GM21529 (cell line): ENCODE measurements at regions not wholly inside any gene's neighbourhood (a gene's known extent, or its start where the extent isn't known, plus 50 kb on each side); places are given as distances from the start of the nearest gene placed in this dataset.
"Not testable (repeated sequence)": the region's sequence is repeated elsewhere in the genome, so short reads cannot be mapped to it uniquely, and the experiment has no call there.

Experiments
- ATAC-seq: cut with Tn5 transposase; IDR thresholded peaks from one replicate; pipeline ENCODE4 v1.9.1; 2021; ENCODE audit not compliant: unreplicated experiment

DNA sequence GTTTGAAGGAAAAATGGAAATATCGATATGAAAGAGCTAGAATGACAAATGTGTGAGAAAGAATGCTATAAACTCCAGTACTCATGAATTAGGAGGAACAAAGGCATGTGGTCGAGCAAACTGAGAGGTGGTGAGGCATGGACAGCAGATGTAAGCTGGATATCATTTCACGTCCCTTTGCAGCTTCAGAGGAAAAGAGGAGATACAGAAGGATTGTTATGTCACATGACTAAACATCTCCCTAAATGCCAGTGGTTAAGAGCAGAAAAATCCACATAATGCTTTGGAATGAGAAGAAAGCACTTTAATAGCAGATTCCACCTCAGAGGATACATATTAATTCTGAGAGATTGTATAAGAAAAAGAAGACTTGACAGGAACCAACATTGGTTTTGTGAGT lies 248.7 kb downstream of the ZIC4 start:
- ATAC-seq = no peak

DNA sequence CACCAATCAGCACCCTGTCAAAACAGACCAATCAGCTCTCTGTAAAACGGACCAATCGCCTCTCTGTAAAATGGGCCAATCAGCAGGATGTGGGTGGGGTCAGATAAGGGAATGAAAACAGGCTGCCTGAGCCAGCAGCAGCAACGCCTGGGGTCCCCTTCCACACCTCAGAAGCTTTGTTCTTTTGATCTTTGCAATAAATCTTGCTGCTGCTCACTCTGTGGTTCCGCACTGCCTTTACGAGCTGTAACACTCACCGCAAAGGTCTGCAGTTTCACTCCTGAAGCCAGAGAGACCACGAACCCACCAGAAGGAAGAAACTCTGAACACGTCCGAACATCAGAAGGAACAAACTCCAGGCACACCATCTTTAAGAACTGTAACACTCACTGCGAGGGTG lies 251.4 kb downstream of the ZIC4 start:
- ATAC-seq = not testable (repeated sequence)

DNA sequence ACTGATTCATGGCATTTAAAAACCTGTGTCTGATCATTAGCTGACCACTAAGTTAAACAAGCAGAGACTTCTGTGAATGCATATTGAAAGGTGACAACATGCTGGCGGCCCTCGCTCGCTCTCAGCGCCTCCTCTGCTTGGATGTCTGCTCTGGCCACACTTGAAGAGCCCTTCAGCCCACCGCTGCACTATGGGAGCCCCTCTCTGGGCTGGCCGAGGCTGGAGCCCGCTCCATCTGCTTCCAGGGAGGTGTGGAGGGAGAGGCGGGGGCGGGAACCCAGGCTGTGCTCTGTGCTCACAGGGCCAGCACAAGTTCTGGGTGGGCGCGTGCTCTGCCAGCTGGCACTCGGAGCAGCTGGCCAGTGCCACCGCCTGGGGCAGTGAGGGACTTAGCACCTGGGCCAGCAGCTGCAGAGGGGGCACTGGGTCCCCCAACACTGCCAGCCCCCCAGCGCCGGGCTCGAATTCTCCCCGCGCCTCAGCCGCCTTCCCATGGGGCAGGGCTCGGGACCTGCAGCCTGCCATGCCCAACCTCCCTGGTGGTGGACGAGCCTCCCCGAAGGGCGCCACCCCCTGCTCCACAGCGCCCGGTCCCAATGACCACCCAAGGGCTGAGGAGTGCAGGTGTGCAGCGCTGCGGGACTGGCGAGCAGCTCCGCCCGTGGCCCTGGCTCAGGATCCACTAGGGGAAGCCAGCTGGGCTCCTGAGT lies 252.4 kb downstream of the ZIC4 start:
- no peak for ATAC-seq

DNA sequence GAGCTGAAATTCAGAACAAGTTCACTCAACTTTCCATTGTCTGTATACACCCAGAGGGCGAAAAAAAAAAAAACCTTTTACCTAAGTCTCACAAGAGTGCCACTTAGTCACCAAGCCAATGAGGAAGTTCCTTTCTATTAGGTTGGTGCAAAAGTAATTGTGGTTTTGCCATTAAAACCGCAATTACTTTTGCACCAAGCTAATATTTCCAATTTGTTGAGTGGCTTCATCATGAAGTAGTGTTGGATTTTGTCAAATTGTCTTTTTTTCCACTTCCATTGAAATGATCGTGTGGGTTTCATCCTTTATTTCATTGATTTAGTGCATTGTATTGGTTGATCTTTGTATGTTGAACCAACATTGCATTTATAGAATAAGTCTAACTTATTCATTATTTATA lies 253.9 kb downstream of the ZIC4 start:
- ATAC-seq = no peak

DNA sequence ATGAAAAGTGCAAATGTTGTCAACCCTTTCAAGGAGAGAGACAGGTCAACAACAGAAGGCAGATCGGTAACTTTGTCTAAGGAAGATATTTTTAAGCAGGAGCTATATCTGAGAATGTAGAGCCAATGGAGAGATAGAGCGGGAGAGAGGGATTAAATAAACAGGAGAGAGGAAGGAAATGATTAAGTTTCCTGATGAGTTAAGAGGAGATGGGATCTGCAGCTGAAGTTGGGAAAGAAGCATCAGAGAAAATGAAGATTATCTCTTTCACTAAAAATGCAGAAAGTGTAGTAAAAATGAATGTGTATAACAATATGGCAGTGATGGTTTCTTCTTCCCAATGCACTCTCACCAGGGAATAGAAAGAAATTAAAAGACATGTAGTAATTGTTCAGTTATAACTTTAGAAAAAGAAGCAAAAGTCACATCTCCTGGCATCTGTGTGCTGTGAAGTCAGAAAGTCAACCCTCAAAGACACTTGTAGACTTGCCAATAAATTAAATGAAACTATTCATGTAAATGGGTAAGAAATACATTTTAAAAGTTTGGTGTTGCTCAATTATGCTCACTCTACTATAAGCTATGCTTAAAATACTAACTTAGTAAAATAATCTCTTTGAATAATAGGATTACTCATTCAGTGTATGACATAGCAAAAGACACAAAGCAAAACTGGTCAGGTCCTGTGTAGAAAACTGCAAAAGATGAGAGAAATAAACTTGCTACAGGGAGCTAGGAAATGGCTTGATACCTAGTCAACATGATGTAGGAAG lies 264.6 kb downstream of the ZIC4 start:
- ATAC-seq = no peak

DNA sequence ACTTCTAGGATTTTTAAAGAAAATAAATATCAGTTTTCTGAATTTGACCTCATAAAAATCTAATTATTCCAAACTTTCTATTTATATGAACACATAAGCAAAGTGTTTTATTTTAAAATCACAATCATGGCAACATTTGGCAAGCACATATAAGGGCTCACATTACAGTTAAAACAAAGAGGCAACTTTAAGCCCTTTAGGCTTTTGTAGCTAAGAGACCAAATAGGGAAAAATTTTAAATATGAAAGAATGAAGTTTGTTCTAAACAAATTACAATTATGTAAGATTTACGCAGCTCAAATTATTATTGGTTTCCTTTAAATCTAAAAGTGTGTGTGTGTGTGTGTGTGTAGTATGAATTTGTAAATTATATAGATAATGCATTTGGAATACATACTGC lies 267.0 kb downstream of the ZIC4 start:
- no peak for ATAC-seq

DNA sequence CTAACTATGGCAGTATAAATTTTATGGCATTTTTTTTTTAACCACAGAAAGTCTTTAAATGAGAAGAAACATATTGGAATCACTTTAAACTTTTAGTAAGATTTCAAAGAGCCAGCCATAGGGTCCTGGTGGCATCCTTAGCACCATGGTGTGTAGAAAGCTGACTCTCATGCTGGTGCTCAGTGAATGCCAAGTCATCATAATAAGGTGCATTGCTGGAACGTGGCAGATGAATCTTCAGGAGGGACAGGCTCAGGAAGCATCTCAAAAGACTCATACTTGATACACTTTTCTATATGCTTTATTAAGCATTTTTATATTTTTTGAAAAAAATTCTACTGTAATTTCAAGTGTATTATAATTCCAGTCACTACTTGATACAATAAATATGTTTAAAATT lies 274.2 kb downstream of the ZIC4 start:
- ATAC-seq = no peak

DNA sequence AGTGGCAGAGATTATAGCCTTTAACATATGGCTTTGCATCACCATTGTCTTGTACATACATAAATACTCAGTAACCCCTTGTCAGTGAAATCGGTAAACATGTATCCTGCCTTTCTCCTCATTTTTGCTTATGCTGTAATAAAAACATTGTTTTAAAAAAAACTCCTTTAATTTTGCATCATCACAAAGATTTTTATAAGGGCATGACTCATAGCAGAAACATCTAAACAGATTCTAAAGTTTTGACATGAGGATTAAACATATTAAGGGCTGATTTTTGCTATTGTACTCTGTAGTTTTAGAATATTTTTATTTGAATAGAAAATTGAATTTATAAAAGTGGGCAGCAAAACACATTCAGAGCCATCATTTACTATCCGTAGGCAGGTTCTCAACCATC lies 275.9 kb downstream of the ZIC4 start:
- no peak for ATAC-seq

DNA sequence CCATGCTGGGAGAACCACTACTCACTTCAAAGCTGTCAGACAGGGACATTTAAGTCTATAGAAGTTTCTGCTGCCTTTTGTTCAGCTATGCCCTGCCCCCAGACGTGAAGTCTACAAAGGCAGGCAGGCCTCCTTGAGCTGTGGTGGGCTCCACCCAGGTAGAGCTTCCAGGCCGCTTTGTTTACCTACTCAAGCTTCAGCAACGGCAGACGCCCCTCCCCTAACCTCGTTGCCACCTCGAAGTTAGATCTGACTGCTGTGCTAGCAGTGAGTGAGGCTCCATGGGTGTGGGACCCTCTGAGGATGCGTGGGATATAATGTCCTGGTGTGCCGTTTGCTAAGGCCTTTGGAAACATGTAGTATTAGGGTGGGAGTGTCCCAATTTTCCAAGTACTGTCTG lies 276.7 kb downstream of the ZIC4 start:
- no peak for ATAC-seq

DNA sequence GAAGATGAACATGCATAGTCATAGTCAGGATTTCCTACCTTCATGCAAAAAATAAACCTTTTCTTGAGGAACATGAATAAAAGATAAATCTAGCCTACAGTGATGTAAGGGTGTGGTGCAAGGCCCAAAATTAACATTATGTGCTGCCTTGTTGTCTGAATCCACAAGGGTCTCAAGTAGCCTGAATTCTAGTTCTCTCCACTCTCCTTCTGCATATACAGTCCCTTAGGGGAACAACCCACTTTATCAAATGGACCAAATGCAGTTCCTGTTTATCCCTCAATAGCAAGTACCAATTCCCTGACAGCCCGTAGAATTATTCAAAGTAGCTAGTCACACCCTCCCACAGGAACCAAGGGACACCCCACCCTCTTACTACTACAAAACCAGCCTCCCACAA lies 284.0 kb downstream of the ZIC4 start:
- ATAC-seq = no peak

DNA sequence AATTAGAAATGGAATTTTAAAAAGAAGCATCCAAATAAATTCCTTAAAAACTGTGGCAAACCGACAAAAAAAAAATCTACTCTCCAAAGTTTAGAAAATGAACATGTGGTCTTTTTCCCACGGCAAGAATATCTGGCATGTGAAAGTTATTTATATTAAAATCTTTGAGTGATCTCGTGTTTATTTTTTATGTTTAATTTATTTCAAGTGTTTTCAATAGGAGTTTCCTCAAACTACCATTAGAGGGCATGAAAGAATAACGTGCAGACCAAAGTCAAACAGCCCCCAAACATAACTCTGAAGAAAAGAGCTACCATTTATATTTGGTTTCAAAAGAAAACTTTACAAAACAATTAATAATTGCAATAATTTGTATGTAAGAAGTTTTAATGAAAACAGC lies 286.4 kb downstream of the ZIC4 start:
- no peak for ATAC-seq

DNA sequence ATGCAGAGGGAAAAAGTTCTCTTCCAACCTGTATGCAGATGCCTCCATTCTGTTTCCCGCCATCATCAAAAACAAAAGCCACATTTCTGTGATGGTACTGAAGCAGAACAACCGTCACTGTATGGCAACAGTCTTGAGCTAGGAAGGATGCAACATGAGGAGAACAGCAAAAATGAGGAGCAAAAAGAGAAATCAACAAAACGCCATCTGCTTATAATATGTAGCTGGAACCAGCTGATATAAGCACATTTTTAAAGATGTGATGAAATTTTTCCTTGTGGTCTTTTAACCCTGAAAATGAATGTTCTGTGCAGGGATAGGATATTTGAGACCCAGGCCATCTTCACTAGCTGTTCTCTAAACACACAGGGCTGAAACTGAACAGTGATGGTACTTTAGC lies 287.0 kb downstream of the ZIC4 start:
- ATAC-seq = no peak

DNA sequence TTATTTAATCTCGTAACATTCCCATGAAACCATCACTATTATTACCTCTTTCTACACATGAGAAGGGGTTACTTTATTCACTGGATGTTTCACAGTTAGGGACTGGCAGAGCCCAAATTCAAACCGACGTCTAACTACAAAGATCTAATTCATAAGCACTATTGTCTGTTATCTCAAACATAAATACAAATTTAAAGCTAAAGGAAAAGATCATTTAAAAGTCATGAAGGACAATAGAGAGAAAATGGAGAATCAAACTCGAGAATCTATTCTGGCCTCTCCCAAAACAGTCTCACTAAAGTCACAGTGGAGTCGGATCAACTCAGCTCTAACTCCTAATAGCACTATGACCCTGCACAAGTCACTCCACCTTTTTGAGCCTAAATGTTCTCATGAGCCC lies 287.7 kb downstream of the ZIC4 start:
- no peak for ATAC-seq

DNA sequence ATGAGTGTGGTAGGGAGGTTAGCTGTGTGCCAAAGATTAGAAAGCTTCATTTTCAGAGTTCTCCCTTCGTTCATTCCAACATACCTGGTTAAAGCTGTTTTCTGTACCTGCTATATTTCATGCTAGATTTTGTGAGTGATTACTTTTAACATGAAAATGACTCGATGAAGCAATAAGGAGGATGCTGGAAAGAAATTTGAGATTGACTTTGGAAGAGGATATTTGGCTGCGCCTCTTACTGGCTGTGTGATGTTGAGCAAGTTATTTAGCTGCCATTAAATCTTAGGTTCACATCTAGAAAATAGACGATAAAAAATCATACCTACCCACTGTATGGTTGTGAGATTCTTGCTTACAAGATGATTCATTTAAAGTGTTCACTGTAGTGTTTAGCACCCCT lies 288.7 kb downstream of the ZIC4 start:
- ATAC-seq = no peak

DNA sequence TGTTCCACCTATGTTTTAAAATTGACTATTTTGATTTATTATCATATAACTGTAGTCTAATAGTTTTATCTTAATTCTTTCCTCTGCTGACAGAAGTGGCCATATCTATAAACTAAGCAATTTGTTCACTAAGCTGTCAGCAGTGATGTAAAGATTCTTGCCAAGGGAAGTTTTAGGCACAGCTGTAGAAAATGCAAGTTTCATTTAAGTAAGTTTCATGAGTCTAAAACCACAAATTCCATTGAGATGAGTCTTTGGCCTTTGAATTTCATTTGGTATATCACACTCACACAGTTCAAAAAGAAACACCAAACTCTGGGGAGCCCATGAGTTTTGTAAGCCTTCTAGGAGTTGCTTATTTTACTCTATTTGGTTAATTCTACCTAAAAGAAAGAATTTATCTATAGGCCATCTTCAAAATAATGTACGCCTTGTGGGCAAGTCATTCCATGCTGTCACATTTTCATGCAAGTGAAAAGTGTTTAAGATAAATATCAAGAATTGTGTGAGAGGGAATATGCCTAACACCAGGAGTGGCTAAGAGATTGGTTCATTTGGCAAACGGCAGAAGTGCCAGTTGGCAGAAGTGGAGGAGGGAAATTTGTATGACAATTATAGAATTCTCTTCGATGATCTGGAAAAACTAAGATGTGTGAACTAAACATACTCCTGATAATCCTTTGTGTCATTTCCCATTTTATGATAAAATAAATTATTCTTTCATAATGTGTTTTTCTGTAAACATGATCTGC lies 292.9 kb downstream of the ZIC4 start:
- no peak for ATAC-seq

DNA sequence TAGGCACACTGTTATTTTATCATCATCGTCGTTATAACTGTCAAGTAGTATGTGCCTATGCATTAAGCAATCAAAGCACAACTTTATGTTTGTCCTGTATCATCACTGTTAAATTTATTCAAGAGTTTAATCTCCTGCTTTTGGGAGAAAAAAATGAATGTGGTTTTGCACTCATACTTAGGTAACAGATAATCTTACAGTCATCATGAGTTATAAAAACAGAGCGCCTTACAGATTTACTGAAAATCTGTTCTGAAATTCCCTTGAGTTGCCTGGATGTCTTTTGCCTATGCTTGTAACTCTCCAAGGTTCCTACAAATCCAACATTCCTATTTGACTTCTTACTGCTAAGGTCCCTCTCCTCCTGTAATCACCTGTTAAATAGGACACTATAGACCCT lies 307.3 kb downstream of the ZIC4 start:
- no peak for ATAC-seq

DNA sequence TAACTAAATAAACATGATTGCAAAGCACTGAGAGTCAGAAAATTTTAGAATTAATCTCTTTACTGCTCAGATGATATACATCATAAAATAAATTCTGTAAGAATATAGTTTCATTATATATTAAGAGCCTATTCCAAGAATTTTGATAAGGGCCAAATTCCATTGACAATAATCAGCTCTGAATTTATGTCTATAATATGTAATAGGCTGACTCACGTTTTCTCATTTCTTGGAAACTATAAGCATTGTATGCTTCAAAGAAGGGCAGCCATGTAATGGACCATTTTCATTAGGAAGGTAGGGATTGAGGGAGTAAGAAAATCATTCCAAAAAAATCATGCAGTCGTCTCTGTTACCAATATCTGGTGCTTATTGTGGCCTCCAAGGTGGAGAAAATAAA lies 315.9 kb downstream of the ZIC4 start:
- no peak for ATAC-seq

DNA sequence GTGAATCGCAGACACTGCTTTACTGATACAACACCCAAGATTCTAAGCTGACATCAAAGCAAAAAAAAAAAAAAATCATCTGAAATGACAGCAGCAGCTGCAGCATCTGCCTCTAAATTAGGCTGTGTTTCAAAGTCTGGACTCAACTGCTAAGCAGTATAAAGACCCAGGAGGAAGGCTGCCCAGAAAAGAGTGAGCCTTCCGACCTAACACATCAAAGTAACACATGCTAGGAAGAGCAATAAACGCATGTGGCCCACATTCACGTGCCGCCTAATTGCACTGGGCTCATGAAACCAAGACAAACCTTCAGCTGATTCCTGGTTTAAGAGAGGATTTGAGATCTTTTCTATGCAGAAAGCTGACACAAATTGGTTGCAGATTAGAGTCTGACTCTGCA lies 317.1 kb downstream of the ZIC4 start:
- no peak for ATAC-seq

DNA sequence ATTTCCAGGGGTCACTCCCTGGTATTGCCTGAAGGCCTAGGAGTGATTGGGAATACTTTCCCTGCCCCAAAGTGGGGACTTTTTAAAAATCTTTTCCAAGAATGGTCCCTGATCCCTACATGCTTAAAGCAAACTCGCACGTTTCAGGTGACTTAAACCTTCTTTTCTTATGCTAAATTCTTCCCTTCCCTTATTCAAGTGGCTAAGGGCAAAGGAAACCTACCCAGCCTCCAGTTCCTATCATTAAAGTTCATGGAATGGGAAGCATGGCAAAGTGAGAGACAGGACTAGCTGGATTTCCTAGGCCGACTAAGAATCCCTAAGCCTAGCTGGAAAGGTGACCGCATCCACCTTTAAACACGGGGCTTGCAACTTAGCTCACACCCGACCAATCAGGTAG lies 346.8 kb downstream of the ZIC4 start:
- not testable (repeated sequence) for ATAC-seq

DNA sequence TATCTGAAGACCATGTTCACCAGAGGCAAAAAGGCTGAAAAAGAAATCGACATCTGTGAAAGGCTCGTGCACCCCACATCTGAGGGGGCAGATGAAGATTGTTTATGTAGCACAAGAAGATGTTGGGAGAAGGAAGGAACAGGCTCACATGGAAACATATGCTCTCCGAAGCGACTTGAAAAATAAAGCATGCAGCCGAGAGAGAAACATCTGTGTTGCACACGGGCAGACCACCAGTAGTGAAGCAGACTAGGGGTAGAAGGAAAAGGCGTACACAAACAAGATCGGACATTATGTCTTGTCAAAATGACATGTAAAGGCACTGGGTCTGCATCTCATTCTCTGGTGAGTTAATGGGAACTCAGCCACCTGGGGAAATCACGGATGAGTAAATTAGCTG lies 356.5 kb downstream of the ZIC4 start:
- no peak for ATAC-seq

DNA sequence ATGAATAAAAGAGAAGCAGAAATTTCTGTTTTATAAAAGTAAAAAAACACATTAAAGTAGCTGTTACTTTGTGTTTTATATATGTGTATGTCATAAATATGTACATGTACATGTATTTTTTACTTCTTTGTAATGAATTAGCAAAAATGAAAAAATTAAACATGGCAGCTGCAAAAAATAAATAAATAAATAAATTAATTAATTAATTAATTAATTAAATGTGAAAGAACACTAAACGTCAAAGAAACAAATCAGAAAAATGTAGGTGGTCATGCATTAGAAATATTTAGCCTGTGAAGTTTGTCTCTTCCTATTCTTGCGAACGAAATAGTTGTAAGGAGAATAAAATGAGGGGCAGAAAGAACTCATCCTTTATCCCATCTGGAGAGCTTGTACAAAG lies 357.0 kb downstream of the ZIC4 start:
- ATAC-seq = no peak

DNA sequence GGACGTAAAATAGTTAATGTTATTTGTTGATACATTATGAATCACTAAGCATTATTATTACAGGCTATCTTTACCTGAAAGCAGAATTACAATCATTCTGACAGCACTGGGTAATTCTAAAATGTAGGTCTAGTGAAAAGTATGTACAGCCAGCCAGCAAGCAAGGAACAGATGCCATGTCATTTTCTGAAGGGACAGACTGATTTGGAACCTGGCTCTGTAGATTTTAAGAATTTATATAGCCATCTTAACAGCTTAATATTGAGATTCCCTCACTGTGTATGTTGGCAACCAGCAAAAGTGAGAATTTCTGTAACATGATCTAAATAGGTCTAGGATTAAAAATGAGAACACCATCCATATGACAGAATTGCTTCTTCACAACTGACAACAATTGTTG lies 359.4 kb downstream of the ZIC4 start:
- ATAC-seq = no peak
